GM12873 (cell line): ENCODE measurements at regions not wholly inside any gene's neighbourhood (a gene's known extent, or its start where the extent isn't known, plus 50 kb on each side); places are given as distances from the start of the nearest gene placed in this dataset.

Experiments
- CTCF ChIP-seq: IDR thresholded peaks from 2 replicates; pipeline ENCODE4 v1.5.1; 2012; ENCODE audit warnings: low read depth, mild to moderate bottlenecking, moderate library complexity, low read length, control low read depth; ENCODE audit not compliant: insufficient read depth; ENCODE audit errors: missing control alignments

GRCh38 chr5:119829341-119829740 is 200.0 kb downstream of the FAM170A start:
- TF ChIP-seq CTCF: no peak

GRCh38 chr5:119833176-119833575 is 203.8 kb downstream of the FAM170A start:
- TF ChIP-seq CTCF: no peak

GRCh38 chr5:119840175-119840574 is 210.8 kb downstream of the FAM170A start:
- no peak for TF ChIP-seq CTCF

GRCh38 chr5:119852140-119852539 is 222.8 kb downstream of the FAM170A start:
- TF ChIP-seq CTCF: no peak

- TF ChIP-seq CTCF: no peak
Observed at GRCh38 chr5:119860463-119860862, 231.1 kb downstream of the FAM170A start.

GRCh38 chr5:119862619-119863018 is 233.3 kb downstream of the FAM170A start:
- TF ChIP-seq CTCF: no peak

GRCh38 chr5:119864286-119864685 is 234.9 kb downstream of the FAM170A start:
- TF ChIP-seq CTCF: no peak

- TF ChIP-seq CTCF: no peak
Observed at GRCh38 chr5:119873611-119874010, 244.3 kb downstream of the FAM170A start.
